TTC549 (cell line): ENCODE measurements at regions not wholly inside any gene's neighbourhood (a gene's known extent, or its start where the extent isn't known, plus 50 kb on each side); places are given as distances from the start of the nearest gene placed in this dataset.

ENCODE experiments used
- FAIRE-seq: peaks from 2 replicates; lab custom pipeline; 2012; peaks lifted over from hg19 to GRCh38; lab: Jason Lieb, UNC

- no peak for FAIRE-seq
These were observed 79.7 kb upstream of the ELOVL6 start for GRCh38 chr4:110278127-110278526.

- FAIRE-seq = no peak
These were observed 77.5 kb upstream of the ELOVL6 start for GRCh38 chr4:110275871-110276270.

- no peak for FAIRE-seq
These were observed 73.6 kb upstream of the ELOVL6 start for GRCh38 chr4:110271986-110272385.

GRCh38 chr4:110270492-110271197, 72.2 kb upstream of the ELOVL6 start:
- no peak for FAIRE-seq

GRCh38 chr4:110268790-110269189, 70.4 kb upstream of the ELOVL6 start:
- no peak for FAIRE-seq

- no peak for FAIRE-seq
These were observed 69.9 kb upstream of the ELOVL6 start for GRCh38 chr4:110268352-110268751.

- no peak for FAIRE-seq
These were observed 67.7 kb upstream of the ELOVL6 start for GRCh38 chr4:110266136-110266535.

GRCh38 chr4:110265001-110265400, 66.6 kb upstream of the ELOVL6 start:
- no peak for FAIRE-seq

GRCh38 chr4:110260299-110260698, 61.9 kb upstream of the ELOVL6 start:
- no peak for FAIRE-seq

- FAIRE-seq = no peak
These were observed 51.6 kb upstream of the ELOVL6 start for GRCh38 chr4:110250023-110250387.

- no peak for FAIRE-seq
These were observed 50.4 kb upstream of the ELOVL6 start for GRCh38 chr4:110248831-110249253.
